SK-N-SH (cell line): ENCODE measurements at regions not wholly inside any gene's neighbourhood (a gene's known extent, or its start where the extent isn't known, plus 50 kb on each side); places are given as distances from the start of the nearest gene placed in this dataset.

ENCODE experiments used
- CTCF ChIA-PET: fragments of 300-600, 350-600 bp; formaldehyde crosslinking; extraction: SDS; loops from one replicate; lab custom pipeline; 2021; lab: Yijun Ruan, JAX
- POLR2A ChIA-PET: fragments of 350-600 bp; sonication (Branson Sonifier 250); formaldehyde crosslinking; extraction: SDS; loops from one replicate; lab custom pipeline; 2020; ENCODE audit warnings: antibody characterized with exemption, inconsistent platforms; lab: Yijun Ruan, JAX
- DNase-seq: peaks from one replicate; pipeline ENCODE4 v3.0.0; 2012
- H2AFZ ChIP-seq: fragments of 200-600 bp; sonication (generic); 2 replicates; pipeline ENCODE4 v1.8.1; 2016; ENCODE audit warnings: antibody characterized with exemption, mild to moderate bottlenecking, low read depth
- H3F3A ChIP-seq: fragments of 200-600 bp; sonication (generic); replicated peaks from 2 replicates; pipeline ENCODE3; 2016; ENCODE audit warnings: antibody characterized with exemption, mild to moderate bottlenecking; ENCODE audit not compliant: insufficient read depth
- H3K27ac ChIP-seq, 2 experiments: fragments of 200-500 bp in 1 of 2; fragments of 200-600 bp in 1 of 2; sonication (Bioruptor generic) in 1 of 2; sonication (generic), shearing (Covaris generic) in 1 of 2; 2 replicates each; pipeline versions ENCODE4 v1.5.1 to v1.6.1; 2014 to 2016; ENCODE audit warnings: low read depth in 2 of 2, inconsistent platforms in 1 of 2, low read length in 1 of 2, mild to moderate bottlenecking in 1 of 2, mixed read lengths in 1 of 2
- H3K27me3 ChIP-seq: fragments of 200-600 bp; sonication (generic), shearing (Covaris generic); 2 replicates; pipeline ENCODE4 v1.6.1; 2016; ENCODE audit warnings: mixed run types; ENCODE audit not compliant: insufficient read depth
- H3K36me3 ChIP-seq, 2 experiments: fragments of 200-500 bp in 1 of 2; fragments of 200-600 bp in 1 of 2; sonication (Bioruptor generic) in 1 of 2; sonication (generic) in 1 of 2; replicated peaks in 1 of 2; 2 replicates each; pipeline versions ENCODE3 to v1.5.1; 2014 to 2016; ENCODE audit warnings: low read length in 1 of 2, mild to moderate bottlenecking in 1 of 2; ENCODE audit not compliant: insufficient read depth in 2 of 2, control insufficient read depth in 1 of 2
- H3K4me1 ChIP-seq, 2 experiments: fragments of 200-500 bp in 1 of 2; fragments of 200-600 bp in 1 of 2; sonication (Bioruptor generic) in 1 of 2; sonication (generic), shearing (Covaris generic) in 1 of 2; 2 replicates each; pipeline versions ENCODE4 v1.5.1 to v1.6.1; 2014 to 2016; ENCODE audit warnings: low read depth in 1 of 2, low read length in 1 of 2, mixed run types in 1 of 2; ENCODE audit not compliant: insufficient read depth in 2 of 2, control insufficient read depth in 1 of 2
- H3K4me2 ChIP-seq: fragments of 200-600 bp; sonication (generic), shearing (Covaris generic); 2 replicates; pipeline ENCODE4 v1.6.1; 2017; ENCODE audit warnings: mixed run types
- H3K4me3 ChIP-seq, 2 experiments: fragments of 200-500 bp in 1 of 2; fragments of 200-600 bp in 1 of 2; sonication (Bioruptor generic) in 1 of 2; sonication (generic), shearing (Covaris generic) in 1 of 2; 2 replicates each; pipeline versions ENCODE4 v1.5.1 to v1.8.1; 2014 to 2016; ENCODE audit warnings: low read depth in 2 of 2, inconsistent platforms in 1 of 2, low read length in 1 of 2, mild to moderate bottlenecking in 1 of 2, mixed read lengths in 1 of 2, moderate library complexity in 1 of 2
- H3K79me2 ChIP-seq: fragments of 200-600 bp; sonication (generic); 2 replicates; pipeline ENCODE4 v1.8.1; 2017; ENCODE audit warnings: mild to moderate bottlenecking; ENCODE audit not compliant: insufficient read depth
- H3K9ac ChIP-seq: fragments of 200-600 bp; sonication (generic); 2 replicates; pipeline ENCODE4 v1.6.1; 2017; ENCODE audit warnings: mixed run types
- H3K9me2 ChIP-seq: fragments of 200-600 bp; sonication (generic); 2 replicates; pipeline ENCODE4 v1.6.1; 2017; ENCODE audit warnings: mixed run types
- H3K9me3 ChIP-seq: fragments of 200-600 bp; sonication (generic); 2 replicates; pipeline ENCODE4 v1.6.1; 2017; ENCODE audit warnings: mixed run types, mild to moderate bottlenecking, moderate library complexity
- H4K20me1 ChIP-seq: fragments of 200-600 bp; sonication (generic); 2 replicates; pipeline ENCODE4 v1.6.1; 2017; ENCODE audit warnings: mild to moderate bottlenecking, mixed run types; ENCODE audit not compliant: insufficient read depth
- CHD2 ChIP-seq: fragments of 150-350 bp; IDR thresholded peaks from 2 replicates; pipeline ENCODE4 v1.6.1; 2018; ENCODE audit warnings: low read length; ENCODE audit not compliant: partially characterized antibody
- ELF1 ChIP-seq: IDR thresholded peaks from 2 replicates; pipeline ENCODE4 v1.4.0; 2012
- EP300 ChIP-seq, 2 experiments: IDR thresholded peaks; 2 replicates each; pipeline versions ENCODE4 v1.4.0 to v1.6.1; 2012; ENCODE audit warnings: borderline replicate concordance in 1 of 2, low read depth in 1 of 2, low read length in 1 of 2
- EZH2phosphoT487 ChIP-seq: fragments of 200-600 bp; sonication (generic); IDR thresholded peaks from 2 replicates; pipeline ENCODE4 v1.6.1; 2017; ENCODE audit warnings: low read depth, mixed run types, mild to moderate bottlenecking, antibody characterized with exemption, moderate library complexity, borderline replicate concordance
- FOXM1 ChIP-seq: IDR thresholded peaks from 2 replicates; pipeline ENCODE4 v1.4.0; 2012; ENCODE audit warnings: low read depth, mild to moderate bottlenecking
- GABPA ChIP-seq: IDR thresholded peaks from 2 replicates; pipeline ENCODE4 v1.4.0; 2012; ENCODE audit warnings: low read depth, mild to moderate bottlenecking
- NFIC ChIP-seq: IDR thresholded peaks from 2 replicates; pipeline ENCODE4 v1.4.0; 2012; ENCODE audit warnings: borderline replicate concordance
- NRF1 ChIP-seq: IDR thresholded peaks from 2 replicates; pipeline ENCODE4 v1.6.1; 2012; ENCODE audit warnings: low read depth, mild to moderate bottlenecking, low read length
- POLR2AphosphoS5 ChIP-seq: IDR thresholded peaks from 2 replicates; pipeline ENCODE4 v1.6.1; 2012; ENCODE audit warnings: low read depth, low read length
- RAD21 ChIP-seq: IDR thresholded peaks from 2 replicates; pipeline ENCODE4 v1.6.1; 2012; ENCODE audit warnings: mild to moderate bottlenecking, low read length
- RFX5 ChIP-seq: IDR thresholded peaks from 2 replicates; pipeline ENCODE4 v1.6.1; 2012; ENCODE audit warnings: mild to moderate bottlenecking, improper control_type of control experiment, low read length
- TAF1 ChIP-seq: IDR thresholded peaks from 2 replicates; pipeline ENCODE4 v1.6.1; 2012; ENCODE audit warnings: low read depth, mild to moderate bottlenecking, low read length, moderate library complexity, borderline replicate concordance
- TCF12 ChIP-seq: IDR thresholded peaks from 2 replicates; pipeline ENCODE4 v1.4.0; 2012
- TEAD4 ChIP-seq: IDR thresholded peaks from 2 replicates; pipeline ENCODE4 v1.4.0; 2012; ENCODE audit warnings: mild to moderate bottlenecking, borderline replicate concordance; ENCODE audit not compliant: insufficient read depth
- WGBS: methylation state at CpG from one replicate; pipeline ENCODE4 v1.1.6; 2017; ENCODE audit warnings: low lambda C conversion rate; 5-methylcytosine and 5-hydroxymethylcytosine counted together
- TF ChIP-seq, protein P1 (sequence below): fragments of 150-350 bp; IDR thresholded peaks from 2 replicates; pipeline ENCODE4 v1.6.1; 2016; ENCODE audit warnings: mild to moderate bottlenecking, low read depth, low read length
- TF ChIP-seq, protein P2 (sequence below): IDR thresholded peaks from 2 replicates; pipeline ENCODE4 v1.6.1; 2012; ENCODE audit warnings: mild to moderate bottlenecking, low read depth, low read length, moderate library complexity
- TF ChIP-seq, protein P3 (sequence below): fragments of 200-600 bp; sonication (generic); IDR thresholded peaks from 2 replicates; pipeline ENCODE4 v1.6.1; 2017; ENCODE audit warnings: antibody characterized with exemption, mild to moderate bottlenecking, moderate library complexity
- TF ChIP-seq, protein P4 (sequence below): IDR thresholded peaks from 2 replicates; pipeline ENCODE4 v1.4.0; 2012; ENCODE audit warnings: low read depth, borderline replicate concordance
- TF ChIP-seq, protein P5 (sequence below): IDR thresholded peaks from 2 replicates; pipeline ENCODE4 v1.4.0; 2012; ENCODE audit warnings: low read depth
- TF ChIP-seq, protein P6 (sequence below): IDR thresholded peaks from 2 replicates; pipeline ENCODE4 v1.4.0; 2012; ENCODE audit warnings: low read depth, borderline replicate concordance

DNA sequence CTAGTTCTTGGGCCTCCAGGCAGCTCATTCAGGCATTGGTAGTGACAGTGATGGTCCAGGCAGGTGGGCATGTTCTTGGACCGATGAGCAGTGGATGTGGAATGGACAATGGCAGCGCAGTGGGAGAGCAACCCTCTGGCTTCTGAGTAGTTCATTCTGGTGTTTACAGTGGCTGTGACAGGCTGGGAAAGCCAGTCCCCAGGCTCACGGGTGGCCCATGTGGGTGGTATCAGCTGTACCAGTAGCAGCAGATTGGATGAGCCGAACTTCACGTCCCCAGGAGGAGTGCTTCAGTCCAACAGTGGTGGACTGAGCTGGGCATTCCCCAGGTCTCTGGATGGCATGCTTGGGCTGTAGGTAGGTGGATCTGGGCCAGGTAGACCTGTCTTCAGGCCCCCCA lies 515.6 kb upstream of the ACO1 start:
- CTCF ChIA-PET, result no interaction called here
- no CpG with 5 or more reads among the region's 5 CpGs for WGBS
- Histone ChIP-seq H3F3A (no peaks in the 10 kb centered on the region), H3K9me3 (no peaks in the 10 kb centered on the region), H4K20me1 (no peaks in the 10 kb centered on the region), H3K4me2 (no peak overlapping the region), H3K36me3 (no peaks in the 10 kb centered on the region), H3K27me3 (no peaks in the 10 kb centered on the region), H3K9ac (no peak overlapping the region), H3K79me2 (no peaks in the 10 kb centered on the region), H3K4me1 (no peaks in the 10 kb centered on the region), H3K4me3 (no peak overlapping the region), H3K9me2 (no peaks in the 10 kb centered on the region)
- no peak for DNase-seq
- TF ChIP-seq TEAD4, result no peak
- TF ChIP-seq, protein P1, sequence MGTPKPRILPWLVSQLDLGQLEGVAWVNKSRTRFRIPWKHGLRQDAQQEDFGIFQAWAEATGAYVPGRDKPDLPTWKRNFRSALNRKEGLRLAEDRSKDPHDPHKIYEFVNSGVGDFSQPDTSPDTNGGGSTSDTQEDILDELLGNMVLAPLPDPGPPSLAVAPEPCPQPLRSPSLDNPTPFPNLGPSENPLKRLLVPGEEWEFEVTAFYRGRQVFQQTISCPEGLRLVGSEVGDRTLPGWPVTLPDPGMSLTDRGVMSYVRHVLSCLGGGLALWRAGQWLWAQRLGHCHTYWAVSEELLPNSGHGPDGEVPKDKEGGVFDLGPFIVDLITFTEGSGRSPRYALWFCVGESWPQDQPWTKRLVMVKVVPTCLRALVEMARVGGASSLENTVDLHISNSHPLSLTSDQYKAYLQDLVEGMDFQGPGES, result no peak
- TF ChIP-seq, protein P2, sequence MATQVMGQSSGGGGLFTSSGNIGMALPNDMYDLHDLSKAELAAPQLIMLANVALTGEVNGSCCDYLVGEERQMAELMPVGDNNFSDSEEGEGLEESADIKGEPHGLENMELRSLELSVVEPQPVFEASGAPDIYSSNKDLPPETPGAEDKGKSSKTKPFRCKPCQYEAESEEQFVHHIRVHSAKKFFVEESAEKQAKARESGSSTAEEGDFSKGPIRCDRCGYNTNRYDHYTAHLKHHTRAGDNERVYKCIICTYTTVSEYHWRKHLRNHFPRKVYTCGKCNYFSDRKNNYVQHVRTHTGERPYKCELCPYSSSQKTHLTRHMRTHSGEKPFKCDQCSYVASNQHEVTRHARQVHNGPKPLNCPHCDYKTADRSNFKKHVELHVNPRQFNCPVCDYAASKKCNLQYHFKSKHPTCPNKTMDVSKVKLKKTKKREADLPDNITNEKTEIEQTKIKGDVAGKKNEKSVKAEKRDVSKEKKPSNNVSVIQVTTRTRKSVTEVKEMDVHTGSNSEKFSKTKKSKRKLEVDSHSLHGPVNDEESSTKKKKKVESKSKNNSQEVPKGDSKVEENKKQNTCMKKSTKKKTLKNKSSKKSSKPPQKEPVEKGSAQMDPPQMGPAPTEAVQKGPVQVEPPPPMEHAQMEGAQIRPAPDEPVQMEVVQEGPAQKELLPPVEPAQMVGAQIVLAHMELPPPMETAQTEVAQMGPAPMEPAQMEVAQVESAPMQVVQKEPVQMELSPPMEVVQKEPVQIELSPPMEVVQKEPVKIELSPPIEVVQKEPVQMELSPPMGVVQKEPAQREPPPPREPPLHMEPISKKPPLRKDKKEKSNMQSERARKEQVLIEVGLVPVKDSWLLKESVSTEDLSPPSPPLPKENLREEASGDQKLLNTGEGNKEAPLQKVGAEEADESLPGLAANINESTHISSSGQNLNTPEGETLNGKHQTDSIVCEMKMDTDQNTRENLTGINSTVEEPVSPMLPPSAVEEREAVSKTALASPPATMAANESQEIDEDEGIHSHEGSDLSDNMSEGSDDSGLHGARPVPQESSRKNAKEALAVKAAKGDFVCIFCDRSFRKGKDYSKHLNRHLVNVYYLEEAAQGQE, result no peak
- TF ChIP-seq FOXM1, result no peak
- TF ChIP-seq, protein P3, sequence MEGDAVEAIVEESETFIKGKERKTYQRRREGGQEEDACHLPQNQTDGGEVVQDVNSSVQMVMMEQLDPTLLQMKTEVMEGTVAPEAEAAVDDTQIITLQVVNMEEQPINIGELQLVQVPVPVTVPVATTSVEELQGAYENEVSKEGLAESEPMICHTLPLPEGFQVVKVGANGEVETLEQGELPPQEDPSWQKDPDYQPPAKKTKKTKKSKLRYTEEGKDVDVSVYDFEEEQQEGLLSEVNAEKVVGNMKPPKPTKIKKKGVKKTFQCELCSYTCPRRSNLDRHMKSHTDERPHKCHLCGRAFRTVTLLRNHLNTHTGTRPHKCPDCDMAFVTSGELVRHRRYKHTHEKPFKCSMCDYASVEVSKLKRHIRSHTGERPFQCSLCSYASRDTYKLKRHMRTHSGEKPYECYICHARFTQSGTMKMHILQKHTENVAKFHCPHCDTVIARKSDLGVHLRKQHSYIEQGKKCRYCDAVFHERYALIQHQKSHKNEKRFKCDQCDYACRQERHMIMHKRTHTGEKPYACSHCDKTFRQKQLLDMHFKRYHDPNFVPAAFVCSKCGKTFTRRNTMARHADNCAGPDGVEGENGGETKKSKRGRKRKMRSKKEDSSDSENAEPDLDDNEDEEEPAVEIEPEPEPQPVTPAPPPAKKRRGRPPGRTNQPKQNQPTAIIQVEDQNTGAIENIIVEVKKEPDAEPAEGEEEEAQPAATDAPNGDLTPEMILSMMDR, result no peak
- no peak for TF ChIP-seq GABPA
- TF ChIP-seq, protein P4, sequence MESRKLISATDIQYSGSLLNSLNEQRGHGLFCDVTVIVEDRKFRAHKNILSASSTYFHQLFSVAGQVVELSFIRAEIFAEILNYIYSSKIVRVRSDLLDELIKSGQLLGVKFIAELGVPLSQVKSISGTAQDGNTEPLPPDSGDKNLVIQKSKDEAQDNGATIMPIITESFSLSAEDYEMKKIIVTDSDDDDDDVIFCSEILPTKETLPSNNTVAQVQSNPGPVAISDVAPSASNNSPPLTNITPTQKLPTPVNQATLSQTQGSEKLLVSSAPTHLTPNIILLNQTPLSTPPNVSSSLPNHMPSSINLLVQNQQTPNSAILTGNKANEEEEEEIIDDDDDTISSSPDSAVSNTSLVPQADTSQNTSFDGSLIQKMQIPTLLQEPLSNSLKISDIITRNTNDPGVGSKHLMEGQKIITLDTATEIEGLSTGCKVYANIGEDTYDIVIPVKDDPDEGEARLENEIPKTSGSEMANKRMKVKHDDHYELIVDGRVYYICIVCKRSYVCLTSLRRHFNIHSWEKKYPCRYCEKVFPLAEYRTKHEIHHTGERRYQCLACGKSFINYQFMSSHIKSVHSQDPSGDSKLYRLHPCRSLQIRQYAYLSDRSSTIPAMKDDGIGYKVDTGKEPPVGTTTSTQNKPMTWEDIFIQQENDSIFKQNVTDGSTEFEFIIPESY, result no peak
- no peak for TF ChIP-seq RFX5
- TF ChIP-seq TCF12, result no peak
- no peak for TF ChIP-seq EZH2phosphoT487
- TF ChIP-seq POLR2AphosphoS5, result no peak
- TF ChIP-seq ELF1, result no peak
- TF ChIP-seq, protein P5, sequence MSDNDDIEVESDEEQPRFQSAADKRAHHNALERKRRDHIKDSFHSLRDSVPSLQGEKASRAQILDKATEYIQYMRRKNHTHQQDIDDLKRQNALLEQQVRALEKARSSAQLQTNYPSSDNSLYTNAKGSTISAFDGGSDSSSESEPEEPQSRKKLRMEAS, result no peak
- TF ChIP-seq EP300 (IDR thresholded peaks at IDR 0.05; ENCODE audit: borderline replicate concordance in 1 of 2, low read depth in 1 of 2, low read length in 1 of 2), result no peak
- TF ChIP-seq NFIC, result no peak
- TF ChIP-seq, protein P6, sequence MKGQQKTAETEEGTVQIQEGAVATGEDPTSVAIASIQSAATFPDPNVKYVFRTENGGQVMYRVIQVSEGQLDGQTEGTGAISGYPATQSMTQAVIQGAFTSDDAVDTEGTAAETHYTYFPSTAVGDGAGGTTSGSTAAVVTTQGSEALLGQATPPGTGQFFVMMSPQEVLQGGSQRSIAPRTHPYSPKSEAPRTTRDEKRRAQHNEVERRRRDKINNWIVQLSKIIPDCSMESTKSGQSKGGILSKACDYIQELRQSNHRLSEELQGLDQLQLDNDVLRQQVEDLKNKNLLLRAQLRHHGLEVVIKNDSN, result no peak
- TF ChIP-seq CHD2, result no peak
- no peak for TF ChIP-seq TAF1
- no peak for TF ChIP-seq RAD21
- TF ChIP-seq NRF1, result no peak
- TF ChIP-seq, all 33 proteins: peak for 0
- H2AFZ ChIP-seq, result no peak overlapping the region
- POLR2A ChIA-PET, result no interaction called here
- no peak overlapping the region for H3K27ac ChIP-seq
